B cell (primary cell): ENCODE measurements at regions not wholly inside any gene's neighbourhood (a gene's known extent, or its start where the extent isn't known, plus 50 kb on each side); places are given as distances from the start of the nearest gene placed in this dataset.
"Not testable (repeated sequence)": the region's sequence is repeated elsewhere in the genome, so short reads cannot be mapped to it uniquely, and the experiment has no call there.

ENCODE experiments used
- CTCF ChIP-seq: fragments of 200-600 bp; IDR thresholded peaks from one replicate; pipeline ENCODE4 v1.8.0; 2022; ENCODE audit warnings: antibody characterized with exemption, mild to moderate bottlenecking
- EZH2 ChIP-seq: IDR thresholded peaks from 2 replicates; pipeline ENCODE4 v1.6.1; 2012; ENCODE audit warnings: borderline replicate concordance, low read depth, mild to moderate bottlenecking, moderate library complexity, low read length; ENCODE audit not compliant: insufficient read depth, poor library complexity, severe bottlenecking

- TF ChIP-seq CTCF, EZH2: not testable (repeated sequence)
Measured at GRCh38 chr1:242914729-242915128, 340.4 kb downstream of the CEP170 start.
